Umbilical cord (tissue), 1 donor: ENCODE measurements at regions not wholly inside any gene's neighbourhood (a gene's known extent, or its start where the extent isn't known, plus 50 kb on each side); places are given as distances from the start of the nearest gene placed in this dataset.
A peak's percentile ranks its signal among the peaks of the same experiment; 100 is the strongest.
"Not testable (repeated sequence)": the region's sequence is repeated elsewhere in the genome, so short reads cannot be mapped to it uniquely, and the experiment has no call there.

Source experiments
- DNase-seq: peaks from one replicate; pipeline ENCODE4 v3.0.0-alpha.2; 2015; ENCODE audit warnings: low spot score

GRCh38 chr2:16466133-16466820, 199.4 kb downstream of the CYRIA start:
- no peak for DNase-seq

DNA sequence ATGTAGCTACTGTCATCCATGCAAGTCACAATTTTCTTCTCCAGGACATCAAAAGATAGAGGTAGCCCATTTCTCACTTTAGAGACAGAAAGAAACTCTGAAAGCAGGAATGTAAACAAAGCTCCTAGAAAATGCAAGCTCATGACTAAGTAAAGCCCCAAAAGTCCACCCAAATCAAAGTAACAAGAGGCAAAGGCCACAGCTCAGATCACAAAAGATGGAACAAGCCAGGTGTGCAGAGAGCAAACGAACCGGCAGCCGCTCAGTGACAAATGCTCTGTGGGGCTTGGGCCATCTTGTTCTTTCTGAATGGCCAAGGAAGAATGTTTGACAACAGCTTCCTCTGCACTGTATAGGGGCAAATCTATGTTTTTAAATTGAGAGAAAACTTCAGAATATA, 201.0 kb downstream of the CYRIA start:
- DNase-seq, result no peak

DNA sequence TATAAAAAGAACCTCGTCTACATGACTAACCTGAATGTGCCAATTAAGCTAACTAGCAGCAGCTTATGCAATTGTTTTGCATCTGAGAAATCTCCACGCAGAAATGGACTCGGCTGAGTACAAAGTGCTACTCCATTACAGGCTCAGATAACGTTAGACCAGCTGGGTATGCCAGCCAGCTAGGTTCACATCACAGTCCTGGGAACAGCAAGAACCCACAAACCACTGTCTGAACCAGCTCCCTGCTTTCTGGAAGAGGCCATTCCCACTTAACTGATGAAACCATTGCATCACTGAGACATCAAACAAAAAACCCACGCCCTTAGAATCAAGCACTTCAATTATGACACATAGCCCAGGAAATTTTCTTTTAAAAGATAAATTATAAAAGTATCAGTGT, 202.7 kb downstream of the CYRIA start:
- DNase-seq, result no peak

GRCh38 chr2:16461672-16462071, 204.0 kb downstream of the CYRIA start:
- DNase-seq, result no peak

DNA sequence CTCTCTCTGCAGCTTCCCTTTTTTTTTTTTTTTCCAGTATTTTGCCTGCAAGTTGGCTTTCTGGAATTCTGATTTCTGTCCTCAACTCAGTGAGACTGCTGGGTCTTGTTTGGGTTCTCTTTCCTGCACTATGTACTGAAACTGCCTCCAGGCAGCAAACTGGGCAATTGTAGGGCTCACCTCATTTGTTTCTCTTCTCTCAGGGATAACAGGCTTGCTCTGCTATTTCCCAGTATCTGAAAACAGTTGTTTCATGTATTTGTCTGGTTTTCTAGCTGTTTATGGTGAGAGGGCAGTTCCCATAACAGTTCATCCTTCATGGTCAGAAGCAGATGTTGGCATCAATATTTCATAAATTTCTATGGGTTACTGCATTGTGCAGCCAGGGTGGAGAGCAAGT, 206.0 kb downstream of the CYRIA start:
- no peak for DNase-seq

GRCh38 chr2:16454621-16455020, 211.0 kb downstream of the CYRIA start:
- DNase-seq, result no peak

DNA sequence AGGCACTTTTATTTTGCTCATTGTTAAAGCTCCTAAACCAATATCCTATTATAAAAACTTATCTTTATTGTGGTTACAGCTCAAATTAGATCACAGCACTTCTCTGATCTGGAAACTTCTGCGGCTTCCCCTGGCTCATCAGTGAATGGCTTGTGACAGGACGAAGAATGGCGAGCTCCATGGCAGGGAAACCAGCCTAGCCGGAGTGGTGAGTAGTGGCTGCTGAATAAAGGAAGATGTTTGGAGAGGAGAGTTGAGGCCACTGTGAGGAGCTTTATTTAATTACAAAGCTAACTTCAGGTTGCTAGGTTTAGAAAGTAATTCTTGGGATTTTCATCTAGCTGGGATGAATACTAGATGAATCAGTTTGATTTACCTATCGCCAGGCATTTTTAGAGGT, 213.5 kb downstream of the CYRIA start:
- DNase-seq, result no peak

DNA sequence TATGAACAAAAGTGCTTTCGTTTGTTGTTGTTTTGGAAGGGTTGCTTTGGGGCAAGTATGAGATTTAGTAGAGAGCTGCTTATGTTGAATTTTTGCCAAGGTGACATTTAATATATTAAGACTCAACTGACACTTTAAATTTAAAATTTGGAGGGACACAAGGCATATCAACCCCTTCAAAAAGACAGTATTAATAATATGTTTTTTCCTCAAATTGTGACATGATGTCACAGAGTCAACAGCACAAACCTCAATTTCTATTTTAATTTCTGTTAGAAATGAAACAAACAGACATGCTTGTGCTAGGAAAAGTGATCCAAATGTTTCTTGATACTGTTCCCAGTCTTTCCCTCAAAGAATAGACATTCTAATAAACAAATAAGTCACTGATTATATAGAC, 218.9 kb downstream of the CYRIA start:
- DNase-seq, result no peak

DNA sequence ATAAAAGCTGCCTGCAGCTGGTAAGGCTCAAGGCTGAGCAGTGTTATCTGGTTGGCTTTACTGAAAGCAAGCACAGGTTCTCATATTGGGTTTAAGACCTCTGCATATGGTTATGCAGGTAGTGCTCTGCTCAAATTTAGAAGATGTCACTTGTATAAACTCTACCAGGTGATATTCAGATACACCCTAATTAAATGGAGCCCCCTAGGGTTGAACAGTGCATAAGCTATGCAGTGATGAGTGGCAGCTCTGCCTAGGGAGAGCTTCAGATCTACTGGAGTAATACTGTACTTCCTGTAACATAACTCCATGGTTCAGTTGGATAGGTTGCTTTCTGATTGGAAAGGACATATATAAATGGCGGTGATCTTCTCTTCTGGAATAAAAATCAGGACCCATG, 222.7 kb downstream of the CYRIA start:
- DNase-seq, result no peak

DNA sequence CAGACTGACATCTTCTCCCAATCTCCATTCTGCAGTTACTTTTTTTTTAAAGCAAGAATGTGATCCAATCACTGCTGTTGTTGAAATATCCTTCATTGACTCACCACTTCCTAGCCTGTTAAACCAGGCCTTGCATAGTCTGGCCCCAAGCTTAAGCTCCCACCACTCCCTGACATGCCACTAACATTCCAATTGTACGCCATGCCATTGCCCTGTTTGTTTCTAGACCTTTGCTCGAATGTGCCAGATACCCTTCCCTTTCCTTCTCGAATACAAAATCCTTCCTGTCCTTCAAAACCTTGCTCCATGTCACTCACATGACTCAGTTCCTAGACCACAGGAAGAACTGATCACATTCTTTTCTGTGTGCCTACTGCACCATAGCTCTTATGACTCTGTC, 224.2 kb downstream of the CYRIA start:
- no peak for DNase-seq

DNA sequence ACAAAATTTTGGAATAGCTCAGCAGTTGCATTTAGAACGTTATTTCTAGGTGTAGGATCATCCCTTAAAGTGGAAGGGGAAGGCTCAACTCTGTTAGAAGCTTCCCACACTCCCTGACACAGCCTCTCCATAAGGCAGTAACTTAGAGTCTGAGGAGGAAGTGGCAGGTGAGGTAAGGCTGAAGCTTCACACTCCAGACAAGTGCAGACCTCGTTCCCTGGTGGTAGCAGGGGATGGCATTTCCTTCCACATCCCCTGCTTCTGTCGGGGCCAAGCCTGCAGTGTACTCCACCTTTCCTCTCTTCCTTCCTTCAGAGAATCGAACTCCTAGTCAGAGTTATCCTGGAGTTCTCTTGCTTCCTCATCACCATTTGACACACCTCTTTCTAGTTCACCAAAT, 224.7 kb downstream of the CYRIA start:
- no peak for DNase-seq

GRCh38 chr2:16438613-16439321, 226.9 kb downstream of the CYRIA start:
- DNase-seq, result no peak

GRCh38 chr2:16437189-16437588, 228.4 kb downstream of the CYRIA start:
- no peak for DNase-seq

- no peak for DNase-seq
Measured at GRCh38 chr2:16434393-16434792, 231.2 kb downstream of the CYRIA start.

DNA sequence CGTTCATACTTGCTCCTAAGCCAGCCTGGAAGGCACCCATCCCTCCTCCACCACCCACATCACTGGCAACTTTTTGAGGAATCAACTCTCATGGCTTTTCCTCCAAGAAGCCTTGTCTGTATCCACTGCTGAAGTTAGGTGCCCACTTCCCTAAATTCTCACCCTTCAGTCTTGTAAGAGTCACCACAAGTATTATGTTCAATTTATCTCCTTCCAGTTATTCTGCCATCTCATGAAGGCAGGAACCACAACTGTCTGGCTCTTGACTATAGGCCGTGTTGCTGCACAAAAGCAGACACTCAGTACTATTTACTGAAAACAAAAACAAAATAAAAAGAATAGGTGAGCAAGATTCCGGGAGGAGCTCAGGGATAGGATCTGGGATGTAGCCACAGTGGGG, 234.8 kb downstream of the CYRIA start:
- DNase-seq, result no peak

DNA sequence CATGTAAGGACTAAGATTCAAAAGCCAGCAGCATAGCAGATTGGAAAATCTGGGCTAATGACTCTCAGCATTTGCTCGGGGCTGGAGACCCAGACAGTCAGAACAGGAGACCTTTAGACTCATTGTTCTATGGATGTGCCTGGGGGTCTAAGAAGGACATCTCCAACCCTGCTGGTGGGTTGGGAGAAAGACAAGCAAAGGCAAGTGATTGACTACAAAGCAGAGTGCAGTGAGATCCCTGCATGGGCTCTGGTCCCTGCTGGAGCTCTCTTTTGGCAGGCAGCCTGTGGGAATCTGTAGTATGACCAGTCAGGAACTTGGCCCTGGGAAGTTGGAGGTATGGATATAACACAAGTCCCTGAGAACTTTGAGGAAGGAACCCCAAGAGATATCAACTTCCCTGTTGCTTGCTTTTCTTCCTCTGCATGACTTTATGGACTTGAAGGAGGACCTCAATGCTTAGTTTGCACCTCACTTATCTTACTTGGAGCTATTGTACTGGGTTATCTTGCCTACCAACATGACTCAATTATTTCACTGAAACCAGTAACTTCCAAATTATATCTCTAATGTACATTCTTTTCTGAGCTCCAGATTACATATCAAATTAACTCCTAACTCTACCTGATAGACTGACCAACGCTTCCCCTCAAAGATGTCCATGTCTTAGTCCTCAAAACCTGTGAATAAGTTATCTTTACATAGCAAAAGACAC, 236.0 kb downstream of the CYRIA start:
- DNase-seq, result no peak

- no peak for DNase-seq
Measured at GRCh38 chr2:16429002-16429401, 236.6 kb downstream of the CYRIA start.

DNA sequence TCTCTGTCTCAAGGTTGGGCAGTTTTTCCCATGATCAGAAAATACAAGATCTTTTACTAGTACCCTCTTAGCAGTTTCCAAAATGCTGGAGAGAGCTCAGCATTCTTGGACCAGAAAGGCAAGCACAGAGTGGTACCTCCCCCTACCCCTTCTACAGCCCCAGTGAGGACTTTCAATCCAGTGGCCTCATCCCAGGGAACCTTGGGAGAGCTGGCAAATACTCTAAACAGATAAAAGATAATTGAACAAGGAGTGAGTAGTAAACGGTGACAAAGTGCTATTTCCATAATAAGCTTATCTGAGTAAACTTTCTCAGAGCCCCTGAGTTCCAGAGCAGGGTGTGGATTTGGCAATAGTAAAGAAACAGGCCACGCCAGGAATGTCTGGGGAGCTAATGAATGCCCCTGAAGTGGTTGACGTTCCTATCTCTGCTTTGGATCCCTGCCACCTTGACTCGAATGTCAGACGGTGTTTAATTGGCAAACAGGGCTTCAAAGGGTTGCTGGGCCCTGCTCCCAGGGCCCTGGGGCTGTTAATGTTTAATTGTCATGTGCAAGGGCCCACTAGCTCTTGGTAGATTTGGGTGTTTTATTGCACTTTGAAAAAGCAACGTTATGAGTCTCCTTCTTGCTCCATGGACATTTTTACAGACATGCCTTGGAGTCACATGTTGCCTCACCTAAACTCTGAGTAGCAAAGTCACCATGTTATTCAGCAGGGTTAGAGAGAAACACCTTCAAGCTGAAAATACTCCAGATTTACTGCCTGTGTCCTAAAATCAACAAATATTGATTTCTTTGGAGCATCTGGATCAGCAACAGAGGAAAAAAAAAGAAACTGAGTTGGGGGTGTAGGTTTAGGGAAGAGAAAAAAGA, 239.9 kb downstream of the CYRIA start:
- DNase-seq, result peak; percentile 54

DNA sequence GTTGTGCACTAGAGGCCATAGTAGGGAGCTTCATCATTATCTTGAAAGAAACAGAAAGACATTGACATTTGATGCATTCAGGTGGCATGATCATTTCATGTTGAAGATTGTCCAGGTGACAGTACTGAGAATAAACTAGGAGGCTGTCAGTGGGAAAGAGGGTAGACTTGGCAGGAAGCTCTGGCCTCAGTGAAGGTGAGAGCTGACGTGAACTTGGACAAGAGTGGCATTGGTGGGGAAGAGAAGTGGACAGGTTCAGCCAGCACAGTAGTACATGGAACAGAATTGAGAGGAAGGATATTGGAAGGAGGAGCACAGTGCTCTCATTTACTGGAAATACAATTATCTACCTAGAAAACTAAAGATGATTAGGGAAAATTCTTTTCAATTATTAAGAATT, 245.2 kb downstream of the CYRIA start:
- DNase-seq, result no peak

- no peak for DNase-seq
Measured at GRCh38 chr2:16417726-16418125, 247.9 kb downstream of the CYRIA start.

DNA sequence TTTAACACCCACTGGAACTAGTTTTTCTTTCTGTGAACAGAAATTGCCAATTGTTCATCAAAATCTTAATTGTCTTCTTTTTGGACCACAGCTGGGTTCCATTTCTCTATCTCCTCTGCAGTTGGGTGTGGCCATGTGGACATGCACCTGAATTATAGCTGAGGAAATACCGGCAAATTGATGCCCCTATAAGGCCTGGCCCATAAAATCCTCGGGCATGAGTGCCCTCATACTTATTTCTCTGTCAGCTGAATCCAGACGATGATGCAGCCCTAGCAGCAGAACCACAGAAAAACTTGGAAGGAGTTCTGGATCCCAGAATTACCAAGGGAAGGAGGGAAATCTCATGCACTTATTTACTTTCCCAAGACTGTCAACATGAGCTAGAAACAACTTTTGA, 249.0 kb downstream of the CYRIA start:
- no peak for DNase-seq

DNA sequence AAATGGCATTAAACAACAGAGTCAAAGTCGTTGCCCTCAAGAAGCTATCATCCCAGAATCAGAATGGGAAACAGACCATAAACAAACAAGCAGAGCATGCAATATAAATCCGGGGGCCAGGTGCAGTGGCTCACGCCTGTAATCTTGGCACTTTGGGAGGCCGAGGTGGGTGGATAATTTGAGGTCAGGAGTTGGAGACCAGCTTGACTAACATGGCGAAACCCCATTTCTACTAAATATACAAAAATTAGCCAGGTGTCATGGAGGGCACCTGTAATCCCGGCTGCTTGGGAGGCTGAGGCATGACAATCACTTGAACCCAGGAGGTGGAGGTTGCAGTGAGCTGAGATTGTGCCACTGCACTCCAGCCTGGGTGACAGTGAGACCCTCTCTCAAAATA, 249.8 kb downstream of the CYRIA start:
- not testable (repeated sequence) for DNase-seq
